ENCODE measurements at regions not wholly inside any gene's neighbourhood (a gene's known extent, or its start where the extent isn't known, plus 50 kb on each side); places are given as distances from the start of the nearest gene placed in this dataset.
"Not testable (repeated sequence)": the region's sequence is repeated elsewhere in the genome, so short reads cannot be mapped to it uniquely, and the experiment has no call there.

- DNase-seq (ENCODE audit: low read depth): no peak
- H3K4me3 ChIP-seq (ENCODE audit: low read depth, low read length): no peak overlapping the region
- no peak for TF ChIP-seq CTCF (IDR thresholded peaks at IDR 0.05; ENCODE audit: low read depth, low read length, missing control alignments)
These were observed 580.3 kb upstream of the NRP1 start for GRCh38 chr10:33914746-33915145.

GRCh38 chr10:33913194-33913593 is 578.7 kb upstream of the NRP1 start:
- TF ChIP-seq CTCF (IDR thresholded peaks at IDR 0.05; ENCODE audit: low read depth, low read length, missing control alignments): no peak
- no peak overlapping the region for H3K4me3 ChIP-seq (ENCODE audit: low read depth, low read length)
- no peak for DNase-seq (ENCODE audit: low read depth)

DNA sequence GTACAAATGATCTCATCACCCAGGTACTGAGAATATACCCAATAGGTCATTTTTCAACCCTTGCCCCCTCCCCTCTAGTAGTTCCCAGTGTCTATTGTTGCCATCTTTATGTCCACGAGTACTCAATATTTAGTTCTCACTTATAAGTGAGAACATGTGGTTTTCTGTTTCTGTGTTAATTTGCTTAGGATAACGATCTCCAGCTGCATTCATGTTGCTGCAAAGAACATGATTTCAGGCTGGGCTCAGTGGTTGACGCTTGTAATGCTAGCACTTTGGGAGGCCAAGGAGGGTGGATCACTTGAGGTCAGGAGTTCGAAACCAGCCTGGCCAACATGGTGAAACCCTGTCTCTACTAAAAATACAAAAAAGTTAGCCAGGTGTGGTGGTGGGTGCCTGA is 575.0 kb upstream of the NRP1 start:
- not testable (repeated sequence) for DNase-seq (ENCODE audit: low read depth); H3K4me3 ChIP-seq (ENCODE audit: low read depth, low read length)

DNA sequence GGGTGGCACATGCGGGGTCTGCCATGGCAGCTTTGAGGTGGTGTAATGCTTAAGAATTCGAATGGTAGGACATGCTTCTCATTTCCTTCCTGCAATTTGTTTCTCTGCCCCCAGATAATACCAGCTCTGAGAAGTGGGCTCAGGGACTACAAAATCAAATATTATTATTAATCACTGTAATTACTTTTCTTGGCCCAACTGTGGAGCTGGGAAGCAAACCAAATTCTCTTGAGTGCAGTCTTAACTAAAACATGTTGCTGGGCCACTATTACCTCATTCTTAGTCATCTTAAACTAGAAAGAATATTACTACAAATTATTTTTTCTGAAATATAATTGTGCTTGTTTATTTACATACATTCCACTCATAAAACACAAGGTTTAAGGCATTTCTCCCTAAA is 566.7 kb upstream of the NRP1 start:
- no peak for TF ChIP-seq CTCF (IDR thresholded peaks at IDR 0.05; ENCODE audit: low read depth, low read length, missing control alignments)
- DNase-seq (ENCODE audit: low read depth): no peak

DNA sequence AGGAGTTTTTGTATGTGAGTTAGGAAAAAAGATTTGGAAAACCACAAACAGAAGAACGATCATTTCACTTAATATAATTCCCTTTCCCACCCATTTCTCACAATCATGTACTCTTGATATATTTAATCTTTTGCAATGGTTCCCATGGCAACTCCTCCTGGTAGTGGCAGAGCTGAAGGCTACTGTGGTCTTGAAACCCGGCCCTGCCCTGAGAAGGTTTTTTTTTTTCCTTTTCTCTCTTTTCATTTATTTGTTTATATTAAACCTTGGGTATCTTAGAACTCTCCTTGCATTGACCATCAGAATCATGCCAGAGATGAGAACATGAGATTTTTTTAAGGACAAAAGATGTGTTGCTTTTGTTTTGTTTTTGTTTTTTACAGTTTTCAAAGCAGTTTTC is 566.1 kb upstream of the NRP1 start:
- DNase-seq (ENCODE audit: low read depth): no peak
- TF ChIP-seq CTCF (IDR thresholded peaks at IDR 0.05; ENCODE audit: low read depth, low read length, missing control alignments): no peak
- no peak overlapping the region for H3K4me3 ChIP-seq (ENCODE audit: low read depth, low read length)

More for the DNA sequence above, 566.7 kb upstream of the NRP1 start:
- H3K4me3 ChIP-seq (ENCODE audit: low read depth, low read length): no peak overlapping the region

- H3K4me3 ChIP-seq (ENCODE audit: low read depth, low read length): no peak overlapping the region
- TF ChIP-seq CTCF (IDR thresholded peaks at IDR 0.05; ENCODE audit: low read depth, low read length, missing control alignments): no peak
- DNase-seq (ENCODE audit: low read depth): no peak
These were observed 565.4 kb upstream of the NRP1 start for GRCh38 chr10:33899578-33900531.

DNA sequence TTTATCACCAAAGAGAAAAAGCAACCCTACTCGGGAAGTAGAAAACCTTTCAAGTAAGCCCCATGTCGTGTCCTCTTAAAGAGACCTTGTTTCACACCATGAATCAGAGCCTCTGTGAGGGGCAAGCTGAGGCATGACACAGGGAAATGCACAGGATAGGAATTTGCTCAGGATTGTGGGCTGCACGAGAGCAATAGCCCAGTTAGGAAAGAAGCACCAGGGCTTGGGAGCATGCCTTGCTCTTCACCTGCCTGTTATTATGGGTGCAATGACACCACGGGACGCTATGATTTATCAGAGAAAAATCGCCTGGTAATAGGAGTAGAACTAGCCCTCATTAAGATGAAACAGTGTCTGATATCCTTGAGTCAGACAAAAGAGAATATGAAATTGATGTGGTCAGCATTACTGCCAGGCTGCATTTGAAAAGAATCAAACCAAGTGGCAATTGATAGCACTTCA is 562.9 kb upstream of the NRP1 start:
- TF ChIP-seq CTCF (IDR thresholded peaks at IDR 0.05; ENCODE audit: low read depth, low read length, missing control alignments): no peak
- no peak for DNase-seq (ENCODE audit: low read depth)
- H3K4me3 ChIP-seq (ENCODE audit: low read depth, low read length): no peak overlapping the region
